ENCODE measurements at regions not wholly inside any gene's neighbourhood (a gene's known extent, or its start where the extent isn't known, plus 50 kb on each side); places are given as distances from the start of the nearest gene placed in this dataset.

DNA sequence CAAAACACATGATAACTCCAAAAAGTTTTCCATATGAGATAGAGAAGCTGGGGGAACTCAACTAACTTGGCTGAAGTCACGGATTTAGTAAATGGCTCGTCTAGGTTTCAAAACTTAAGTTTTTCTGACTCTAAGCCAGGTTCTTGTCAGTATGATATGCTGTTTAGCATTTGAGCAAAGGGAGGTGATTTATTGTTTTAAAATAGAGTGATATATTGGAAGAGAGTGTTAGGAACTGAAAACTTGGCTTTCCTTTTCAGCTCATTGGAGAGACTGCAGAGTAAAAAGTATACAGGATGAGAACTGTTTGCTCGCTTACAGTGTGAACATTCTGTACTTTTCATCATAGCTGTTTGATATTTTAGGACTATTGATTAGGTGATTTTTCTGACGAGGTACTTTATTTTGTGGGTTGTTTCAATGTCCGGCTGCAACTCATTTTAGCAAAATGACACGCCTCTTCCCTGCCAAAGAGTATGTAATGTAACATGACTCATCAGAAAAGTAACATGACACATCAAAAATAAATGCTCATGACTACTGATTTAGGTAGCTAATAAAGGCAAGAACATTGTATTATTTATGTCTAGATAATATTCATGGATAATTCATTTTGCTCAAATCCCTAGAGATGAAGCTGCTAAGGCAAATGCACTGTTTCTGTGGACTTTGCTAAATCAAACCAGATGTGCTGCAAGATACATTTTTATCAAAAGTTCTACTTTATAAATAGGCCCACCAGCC, 355.1 kb downstream of the GPATCH2 start:
- TF ChIP-seq EZH2phosphoT487 (IDR thresholded peaks at IDR 0.05; ENCODE audit: insufficient read depth, low read depth) (no peak), EZH2 (IDR thresholded peaks at IDR 0.05; ENCODE audit: insufficient read depth, poor library complexity, severe bottlenecking) (no peak)

All from GM23248 (cell line).